ENCODE measurements at regions not wholly inside any gene's neighbourhood (a gene's known extent, or its start where the extent isn't known, plus 50 kb on each side); places are given as distances from the start of the nearest gene placed in this dataset.
"Not testable (repeated sequence)": the region's sequence is repeated elsewhere in the genome, so short reads cannot be mapped to it uniquely, and the experiment has no call there.

DNA sequence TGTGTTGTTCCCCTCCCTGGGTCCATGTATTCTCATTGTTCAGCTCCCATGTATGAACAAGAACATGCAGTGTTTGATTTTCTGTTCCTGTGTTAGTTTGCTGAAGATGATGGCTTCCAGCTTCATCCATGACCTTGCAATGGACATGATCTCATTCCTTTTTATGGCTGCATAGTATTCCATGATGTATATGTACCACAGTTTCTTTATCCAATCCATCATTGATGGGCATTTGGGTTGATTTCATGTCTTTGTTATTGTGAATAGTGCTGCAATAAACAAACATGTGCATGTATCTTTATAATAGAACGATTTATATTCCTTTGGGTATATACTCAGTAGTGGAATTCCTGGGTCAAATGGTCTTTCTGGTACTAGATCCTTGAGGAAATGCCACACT is 65.1 kb upstream of the SLC13A1 start:
- TF ChIP-seq CTCF, POLR2A (IDR thresholded peaks at IDR 0.05): not testable (repeated sequence)

Measured in upper lobe of left lung (tissue), 4 donors.